ENCODE measurements at regions not wholly inside any gene's neighbourhood (a gene's known extent, or its start where the extent isn't known, plus 50 kb on each side); places are given as distances from the start of the nearest gene placed in this dataset.

GRCh38 chr2:22694300-22694699 lies 690.7 kb upstream of the KLHL29 start:
- TF ChIP-seq CTCF (IDR thresholded peaks at IDR 0.05; ENCODE audit: insufficient read depth, low read length, poor library complexity, severe bottlenecking): no peak
- Histone ChIP-seq H3K36me3 (ENCODE audit: control insufficient read depth, insufficient read depth, low read length) (no peaks in the 10 kb centered on the region), H3K4me3 (ENCODE audit: low read depth, low read length) (no peak overlapping the region), H3K27me3 (ENCODE audit: control insufficient read depth, insufficient read depth, low read length) (no peaks in the 10 kb centered on the region)
- DNase-seq (ENCODE audit: low read depth): no peak

GRCh38 chr2:22694856-22695255 lies 690.1 kb upstream of the KLHL29 start:
- no peaks in the 10 kb centered on the region for H3K27me3 ChIP-seq (ENCODE audit: control insufficient read depth, insufficient read depth, low read length)
- no peak for DNase-seq (ENCODE audit: low read depth)
- no peaks in the 10 kb centered on the region for H3K36me3 ChIP-seq (ENCODE audit: control insufficient read depth, insufficient read depth, low read length)
- no peak overlapping the region for H3K4me3 ChIP-seq (ENCODE audit: low read depth, low read length)
- no peak for TF ChIP-seq CTCF (IDR thresholded peaks at IDR 0.05; ENCODE audit: insufficient read depth, low read length, poor library complexity, severe bottlenecking)

- TF ChIP-seq CTCF (IDR thresholded peaks at IDR 0.05; ENCODE audit: insufficient read depth, low read length, poor library complexity, severe bottlenecking): no peak
- Histone ChIP-seq H3K4me3 (ENCODE audit: low read depth, low read length) (no peak overlapping the region), H3K36me3 (ENCODE audit: control insufficient read depth, insufficient read depth, low read length) (no peaks in the 10 kb centered on the region), H3K27me3 (ENCODE audit: control insufficient read depth, insufficient read depth, low read length) (no peaks in the 10 kb centered on the region)
- no peak for DNase-seq (ENCODE audit: low read depth)
Measured at GRCh38 chr2:22697054-22697788, 687.8 kb upstream of the KLHL29 start.

GRCh38 chr2:22701561-22702160 lies 683.3 kb upstream of the KLHL29 start:
- DNase-seq (ENCODE audit: low read depth): no peak
- no peaks in the 10 kb centered on the region for H3K36me3 ChIP-seq (ENCODE audit: control insufficient read depth, insufficient read depth, low read length)
- TF ChIP-seq CTCF (IDR thresholded peaks at IDR 0.05; ENCODE audit: insufficient read depth, low read length, poor library complexity, severe bottlenecking): no peak
- H3K27me3 ChIP-seq (ENCODE audit: control insufficient read depth, insufficient read depth, low read length): no peaks in the 10 kb centered on the region
- H3K4me3 ChIP-seq (ENCODE audit: low read depth, low read length): no peak overlapping the region

GRCh38 chr2:22703286-22703920 lies 681.6 kb upstream of the KLHL29 start:
- Histone ChIP-seq H3K4me3 (ENCODE audit: low read depth, low read length) (no peak overlapping the region), H3K27me3 (ENCODE audit: control insufficient read depth, insufficient read depth, low read length) (no peaks in the 10 kb centered on the region), H3K36me3 (ENCODE audit: control insufficient read depth, insufficient read depth, low read length) (no peaks in the 10 kb centered on the region)
- no peak for TF ChIP-seq CTCF (IDR thresholded peaks at IDR 0.05; ENCODE audit: insufficient read depth, low read length, poor library complexity, severe bottlenecking)
- no peak for DNase-seq (ENCODE audit: low read depth)

All from kidney epithelial cell (primary cell).